Caki2 (cell line): ENCODE measurements at regions not wholly inside any gene's neighbourhood (a gene's known extent, or its start where the extent isn't known, plus 50 kb on each side); places are given as distances from the start of the nearest gene placed in this dataset.

Source experiments
- DNase-seq: peaks from one replicate; pipeline ENCODE4 v3.0.0-alpha.2; 2015; ENCODE audit warnings: low read depth
- in situ Hi-C: cut with HindIII; loops from 2 replicates; pipeline ENCODE4 v1.10.0; 2016; ENCODE audit warnings: low sequenced_read_pairs, low pct_unique_long_range_greater_than_20kb, mixed read lengths

DNA sequence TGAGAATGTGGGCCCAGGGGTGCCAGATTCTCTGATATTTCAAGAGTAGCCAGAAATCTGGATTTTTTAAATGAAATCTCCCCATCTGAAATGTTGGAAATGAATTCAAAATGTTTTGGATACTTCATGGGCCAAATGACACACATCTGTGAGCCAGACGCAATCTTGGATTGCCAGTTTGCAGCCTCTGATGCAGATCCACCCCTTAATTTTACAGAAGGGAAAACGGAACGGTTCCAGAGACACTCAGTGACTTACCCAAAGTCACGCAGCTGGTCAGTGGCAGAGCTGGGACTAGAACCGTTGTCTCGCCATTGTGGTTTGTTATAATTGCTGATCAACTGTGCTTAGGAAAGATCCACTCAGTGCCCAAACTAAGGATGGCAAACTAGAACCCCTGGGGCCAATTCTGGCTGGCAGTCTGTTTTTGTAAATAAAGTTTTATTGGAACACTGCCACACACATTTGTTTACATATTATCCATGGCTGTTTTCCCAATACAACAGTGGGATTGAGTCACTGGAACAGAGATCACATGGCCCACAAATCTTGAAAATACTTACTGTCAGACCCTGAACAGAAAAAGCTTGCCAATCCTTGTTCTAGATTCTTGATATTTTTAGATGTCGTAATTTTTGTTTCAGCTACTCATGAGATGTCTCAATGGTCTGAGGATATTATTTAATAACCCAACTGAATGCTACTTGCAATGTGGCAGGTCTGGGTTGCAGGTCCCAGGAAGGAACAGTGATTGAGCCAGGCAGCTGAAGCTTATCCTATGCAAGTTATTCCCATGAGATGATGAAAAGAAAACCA lies 143.8 kb downstream of the AXIN2 start:
- in situ Hi-C loops = no loop called here
- DNase-seq = no peak

DNA sequence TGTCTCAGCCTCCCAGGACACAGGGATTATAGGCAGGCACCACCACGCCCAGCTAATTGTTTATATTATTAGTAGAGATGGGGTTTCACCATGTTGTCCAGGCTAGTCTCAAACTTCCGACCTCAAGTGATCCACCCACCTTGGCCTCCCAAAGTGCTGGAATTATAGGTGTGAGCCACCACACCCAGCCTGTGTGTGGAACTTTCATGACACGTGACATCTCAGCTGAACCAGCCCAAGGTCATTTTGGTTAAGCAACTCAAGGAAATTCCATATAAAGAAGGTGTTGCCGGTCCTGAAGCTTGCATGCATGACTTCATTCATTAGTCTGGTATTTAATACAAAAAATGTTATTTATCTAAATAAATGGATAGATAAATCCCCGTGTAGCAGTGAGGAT lies 145.5 kb downstream of the AXIN2 start:
- in situ Hi-C loops = no loop called here

DNA sequence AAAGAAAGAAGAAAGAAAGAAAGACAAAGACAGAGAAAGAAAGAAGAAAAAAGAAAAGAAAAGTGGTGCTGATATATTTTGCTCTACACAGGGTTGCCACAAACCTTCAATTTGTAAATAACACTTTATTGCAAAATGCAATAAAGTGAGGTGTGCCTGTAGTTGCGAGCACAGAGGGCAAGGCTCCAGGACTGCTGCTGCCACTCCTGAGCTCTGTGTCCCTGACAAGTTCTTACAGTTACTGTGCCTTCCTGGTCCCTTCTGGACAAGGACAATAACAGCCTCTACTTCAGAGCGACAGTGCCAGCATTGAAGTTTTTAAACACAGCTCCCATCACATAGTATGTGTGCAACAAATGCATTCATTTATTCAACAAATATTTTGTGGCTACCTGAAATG lies 148.1 kb downstream of the AXIN2 start:
- no peak for DNase-seq
- in situ Hi-C loops = no loop called here

More for the DNA sequence above, 145.5 kb downstream of the AXIN2 start:
- DNase-seq = no peak

DNA sequence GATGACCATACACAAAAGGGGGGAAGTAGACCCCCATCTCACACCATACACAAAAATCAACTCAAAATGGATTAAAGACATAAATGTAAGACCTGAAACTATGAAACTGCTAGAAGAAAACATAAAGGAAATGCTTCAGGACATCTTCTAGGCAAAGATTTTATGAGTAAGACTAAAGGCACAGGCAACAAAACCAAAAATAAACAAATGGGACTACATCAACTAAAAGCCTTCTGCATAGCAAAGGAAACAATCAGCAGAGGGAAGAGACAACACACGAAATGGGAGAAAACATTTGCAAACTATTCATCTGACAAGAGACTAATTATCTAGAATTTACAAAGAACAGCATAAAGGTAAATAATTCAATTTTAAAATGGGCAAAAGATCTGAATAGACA lies 152.1 kb downstream of the AXIN2 start:
- DNase-seq = no peak
- in situ Hi-C loops = no loop called here

DNA sequence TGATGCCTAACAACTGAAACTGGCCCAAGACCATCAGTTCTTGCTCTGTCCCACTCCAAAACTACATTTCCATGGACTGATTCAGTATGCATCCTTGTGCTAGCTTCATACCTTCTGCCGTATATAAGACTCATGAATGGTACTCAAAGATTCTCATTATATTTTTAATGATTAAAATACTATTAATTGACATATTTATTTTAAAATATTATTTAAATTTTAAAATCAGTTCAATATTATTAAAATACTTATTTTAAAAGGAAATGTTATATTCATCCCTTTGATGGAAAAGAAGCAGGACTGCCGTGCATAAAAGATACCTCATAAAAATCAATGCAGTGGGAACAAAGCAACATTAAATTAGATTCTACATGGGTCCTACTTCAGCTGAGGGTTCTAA lies 153.4 kb downstream of the AXIN2 start:
- in situ Hi-C loops = no loop called here
- no peak for DNase-seq

DNA sequence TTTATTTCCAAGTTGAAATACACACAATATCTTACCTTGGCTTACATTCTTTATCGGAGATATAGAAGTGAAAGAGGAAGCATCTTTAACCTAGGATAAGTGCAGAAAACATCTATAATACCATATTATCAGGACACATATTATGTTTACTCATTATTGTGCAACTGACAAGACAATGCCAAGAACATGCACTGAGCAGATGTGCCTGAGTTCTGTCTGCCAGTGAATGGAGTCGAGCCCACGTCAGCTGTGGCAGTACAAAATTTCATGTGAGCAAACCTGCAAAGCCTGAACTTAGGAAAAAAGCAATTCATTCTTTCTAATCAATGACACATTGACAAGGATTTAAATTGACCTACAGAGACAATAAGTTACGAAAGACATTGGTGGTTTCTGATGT lies 154.4 kb downstream of the AXIN2 start:
- no peak for DNase-seq
- in situ Hi-C loops = no loop called here

DNA sequence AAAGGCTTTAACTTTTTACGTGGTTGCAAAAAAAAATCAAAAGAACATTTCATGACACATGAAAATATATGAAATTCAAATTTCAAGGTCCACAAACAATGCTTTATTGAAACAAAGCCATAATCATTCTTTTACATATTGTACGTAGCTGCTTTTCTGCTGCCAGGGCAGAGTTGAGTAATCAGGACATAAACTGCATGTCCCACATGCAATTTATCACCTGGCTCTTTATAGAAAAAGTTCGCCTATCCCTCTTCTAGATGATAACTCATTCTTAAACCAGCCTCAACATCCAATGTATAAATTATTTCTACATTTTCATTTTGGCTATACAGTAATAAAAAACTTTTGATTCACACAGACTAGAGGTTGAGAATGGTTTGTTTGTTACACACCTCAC lies 154.9 kb downstream of the AXIN2 start:
- no peak for DNase-seq
- in situ Hi-C loops = no loop called here

DNA sequence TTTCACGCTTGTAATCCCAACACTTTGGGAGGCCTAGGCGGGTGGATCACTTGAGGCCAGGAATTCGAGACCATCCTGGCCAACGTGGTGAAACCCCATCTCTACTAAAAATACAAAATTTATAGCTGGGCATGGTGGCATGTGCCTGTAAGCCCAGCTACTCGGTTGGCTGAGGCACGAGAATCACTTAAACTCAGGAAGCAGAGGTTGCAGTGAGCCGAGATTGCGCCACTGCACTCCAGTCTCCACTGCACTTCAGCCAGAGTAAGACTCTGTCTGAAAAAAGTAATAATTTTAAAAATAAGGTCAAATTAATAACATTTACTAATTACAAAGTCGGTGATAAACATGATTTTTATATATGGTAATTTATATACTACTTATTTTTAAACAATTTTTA lies 155.9 kb downstream of the AXIN2 start:
- in situ Hi-C loops = no loop called here
- DNase-seq = no peak

DNA sequence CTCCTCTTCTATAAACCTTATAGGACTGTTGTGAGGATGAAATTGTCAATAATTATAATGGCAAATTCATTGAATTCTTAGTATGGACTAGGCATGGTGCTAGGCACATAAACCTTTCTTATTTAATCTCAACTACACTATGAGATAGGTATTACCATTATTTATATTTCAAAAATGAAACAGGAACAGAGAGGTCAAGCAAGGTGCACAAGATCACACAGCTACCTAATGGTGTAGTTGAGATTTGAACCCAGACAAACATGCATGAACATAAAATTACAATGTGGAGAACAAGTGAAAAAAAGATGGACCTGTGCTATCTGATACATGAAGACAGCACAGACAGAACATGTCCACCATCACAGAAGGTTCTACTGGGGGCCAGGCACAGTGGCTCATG lies 156.7 kb downstream of the AXIN2 start:
- in situ Hi-C loops = no loop called here

DNA sequence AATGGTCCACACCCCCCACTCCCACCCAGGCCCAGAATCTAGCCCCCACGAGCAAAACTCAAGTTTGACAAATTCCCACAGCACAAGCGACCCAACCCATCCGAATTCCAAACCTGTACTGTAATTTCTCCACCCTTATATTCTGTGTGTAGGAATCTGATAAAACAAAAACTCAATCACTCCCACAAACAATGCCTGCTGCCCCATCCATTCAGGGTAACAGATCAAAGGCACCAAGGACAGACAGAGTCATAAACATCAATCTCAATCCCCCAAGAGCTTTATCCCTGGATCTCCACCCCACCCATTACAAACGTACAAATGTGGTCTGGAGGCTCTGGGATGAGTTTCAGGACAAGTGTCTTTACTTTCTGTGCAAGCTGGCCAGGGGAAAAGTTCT lies 157.8 kb downstream of the AXIN2 start:
- in situ Hi-C loops = no loop called here

More for the DNA sequence above, 156.7 kb downstream of the AXIN2 start:
- no peak for DNase-seq

DNA sequence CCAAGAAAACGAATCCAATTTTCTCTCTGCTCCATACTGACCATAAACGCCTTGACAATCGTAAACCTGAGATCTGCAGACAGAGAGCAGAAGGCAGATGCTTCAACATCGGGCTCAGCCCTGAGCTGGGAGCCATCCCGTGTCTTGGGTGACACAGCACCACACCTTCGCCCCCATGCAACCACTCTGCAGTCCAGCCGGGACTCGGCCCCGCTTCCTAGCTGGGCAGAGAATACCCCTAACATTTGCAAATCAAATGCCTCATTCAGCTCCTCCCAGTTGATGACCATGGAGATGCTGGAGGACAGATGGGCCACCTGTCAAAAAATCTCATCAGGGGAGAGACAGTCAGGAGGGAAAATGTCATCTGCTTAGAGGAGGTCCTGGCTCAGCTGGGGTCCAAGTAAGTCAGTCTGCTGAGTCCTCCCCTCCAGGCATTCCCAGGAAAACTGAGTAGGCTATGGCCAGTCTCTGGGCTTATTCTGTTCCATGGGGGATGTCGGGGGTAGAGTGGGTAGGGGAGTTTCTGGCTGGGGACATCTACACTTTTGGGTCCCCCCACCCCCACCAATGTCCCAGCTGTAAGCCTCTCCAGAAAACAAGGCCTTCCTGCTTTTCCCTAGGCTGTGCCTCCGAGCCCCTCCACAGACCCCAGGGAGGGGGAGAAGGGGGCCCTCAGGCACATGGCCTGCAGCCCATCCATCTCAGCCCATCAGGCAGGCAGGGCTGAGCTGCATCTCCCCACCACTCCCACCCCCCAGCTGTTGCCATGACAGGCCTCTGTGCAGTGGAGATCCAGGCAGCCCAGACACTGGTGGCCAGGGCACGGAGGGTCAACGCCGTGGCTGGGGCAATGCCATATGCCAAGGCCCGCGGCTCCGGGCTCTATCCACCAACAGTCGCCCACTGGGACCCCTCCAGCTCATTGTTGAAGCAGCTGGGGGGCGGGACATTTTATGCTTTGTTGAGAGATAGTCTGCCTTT lies 158.6 kb downstream of the AXIN2 start:
- in situ Hi-C loops = no loop called here
- no peak for DNase-seq

More for the DNA sequence above, 157.8 kb downstream of the AXIN2 start:
- no peak for DNase-seq

DNA sequence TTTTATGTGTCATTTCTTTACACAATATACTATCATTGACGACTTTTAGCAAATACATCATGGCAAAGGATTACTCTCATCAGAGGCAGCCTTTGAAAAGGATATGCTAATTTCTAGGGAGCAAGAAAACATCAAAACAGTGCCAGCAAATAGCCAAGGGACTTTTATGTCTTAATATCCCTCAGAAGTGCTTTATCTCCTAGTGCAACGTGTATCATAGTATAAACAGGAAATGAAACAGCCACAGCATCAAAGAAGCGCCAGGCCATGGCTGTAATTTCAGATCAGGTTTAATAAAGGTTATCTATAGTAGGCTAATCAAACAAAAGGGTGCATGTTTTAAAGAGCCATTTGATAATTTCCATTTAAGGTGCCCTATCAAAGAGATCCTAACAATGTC lies 159.9 kb downstream of the AXIN2 start:
- in situ Hi-C loops = no loop called here
- DNase-seq = no peak

DNA sequence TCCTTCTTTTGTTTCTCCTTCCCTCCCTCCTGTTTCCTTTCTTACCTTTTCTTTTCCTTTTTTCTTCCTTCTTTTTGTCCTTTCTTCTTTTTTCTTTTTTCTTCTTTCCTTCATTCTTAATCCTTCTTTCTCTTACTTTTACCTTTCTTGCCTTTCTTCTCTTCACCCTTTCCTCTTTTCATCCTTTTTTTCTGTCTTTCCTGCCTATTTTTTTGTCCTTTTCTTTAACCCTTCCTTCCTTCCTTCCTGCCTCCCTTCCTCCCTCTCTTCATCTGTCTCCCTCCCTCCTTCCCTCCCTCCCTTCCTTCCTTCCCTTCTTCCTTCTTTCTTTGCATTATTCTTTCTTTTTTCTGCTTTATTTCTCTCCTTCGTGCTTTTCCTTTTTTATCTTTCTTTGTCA lies 160.7 kb downstream of the AXIN2 start:
- in situ Hi-C loops = no loop called here
- DNase-seq = no peak

DNA sequence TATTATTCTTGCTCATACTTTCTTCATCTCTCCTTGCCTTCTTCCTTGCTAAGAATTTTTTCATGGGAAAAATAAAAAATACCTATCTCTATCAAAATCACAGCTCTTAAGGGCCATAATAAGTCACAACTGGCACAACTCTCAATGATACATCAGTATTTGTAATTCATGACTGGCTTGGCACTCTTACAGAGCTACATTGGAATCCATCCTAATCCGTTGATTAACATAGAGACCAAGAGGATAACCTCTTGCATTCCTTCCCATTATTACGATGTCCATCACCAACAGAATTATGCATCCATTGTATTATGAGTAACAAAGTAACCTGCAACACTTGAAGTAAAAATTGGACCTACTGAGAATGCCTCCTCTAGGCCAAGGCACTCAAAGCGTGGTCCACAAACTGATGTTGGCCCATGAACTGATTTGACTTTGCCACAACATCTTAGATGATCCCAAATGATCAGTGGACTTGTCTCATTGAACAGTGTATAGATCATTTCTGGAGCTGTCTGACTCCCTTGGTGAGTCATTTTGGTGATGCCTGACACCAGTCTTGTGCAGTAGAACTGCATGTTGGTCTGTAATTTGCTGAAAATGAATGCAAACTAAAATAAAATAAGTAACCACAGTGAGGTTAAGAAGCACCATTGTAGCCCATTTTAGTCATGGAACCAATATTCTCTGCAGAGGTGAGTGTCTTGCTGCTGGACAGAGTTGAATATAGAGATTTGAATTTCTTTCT lies 163.2 kb downstream of the AXIN2 start:
- in situ Hi-C loops = no loop called here
- DNase-seq = no peak

DNA sequence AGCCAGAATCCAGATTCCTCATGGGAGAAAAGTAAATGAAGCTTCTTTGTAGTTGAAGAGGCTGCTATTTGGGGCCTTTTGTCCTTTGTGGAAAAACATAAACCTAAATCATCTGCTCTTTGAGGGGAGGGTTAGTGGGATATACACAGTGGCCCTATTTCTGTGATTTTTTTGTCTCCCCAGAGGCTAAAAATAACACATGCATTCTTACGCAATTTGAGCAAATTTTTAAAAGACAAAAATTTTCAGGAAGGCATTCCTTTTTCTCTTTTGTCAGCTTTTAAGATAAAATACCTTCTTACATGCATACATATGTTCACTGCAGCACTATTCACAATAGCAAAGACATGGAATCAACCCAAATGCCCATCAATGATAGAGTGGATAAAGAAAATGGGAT lies 165.5 kb downstream of the AXIN2 start:
- in situ Hi-C loops = no loop called here
- no peak for DNase-seq

DNA sequence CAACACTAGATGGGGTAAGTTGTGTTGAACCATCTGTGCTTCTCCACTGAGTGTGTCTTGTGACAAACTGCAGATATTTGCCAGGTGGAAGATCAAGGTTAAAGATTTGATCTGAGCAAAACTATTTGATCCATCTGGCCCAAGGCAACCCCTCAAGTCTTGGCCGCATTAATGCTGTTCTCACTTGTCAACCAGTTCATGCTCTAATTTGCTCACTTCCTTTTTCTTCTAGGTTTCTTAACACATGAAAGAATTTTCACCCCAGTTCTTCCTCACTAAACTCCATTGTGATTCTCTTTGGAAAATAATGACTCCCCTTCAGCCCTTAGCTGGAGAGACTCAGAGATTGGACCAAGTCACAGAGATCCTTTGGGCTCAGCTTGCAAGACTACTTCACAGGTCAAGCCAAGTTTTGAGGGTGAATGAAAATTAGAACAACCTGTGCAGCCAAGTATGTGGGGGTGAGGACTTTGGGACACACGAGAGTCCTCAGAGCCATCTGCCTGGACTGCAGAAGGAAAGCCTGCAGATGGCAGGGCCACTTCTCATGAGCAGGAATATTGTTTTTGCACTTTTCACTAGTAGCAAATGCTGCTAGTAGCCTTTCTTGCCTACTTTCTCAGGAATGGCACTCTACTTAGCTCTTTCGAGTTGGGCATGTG lies 166.5 kb downstream of the AXIN2 start:
- DNase-seq = no peak
- in situ Hi-C loops = no loop called here

DNA sequence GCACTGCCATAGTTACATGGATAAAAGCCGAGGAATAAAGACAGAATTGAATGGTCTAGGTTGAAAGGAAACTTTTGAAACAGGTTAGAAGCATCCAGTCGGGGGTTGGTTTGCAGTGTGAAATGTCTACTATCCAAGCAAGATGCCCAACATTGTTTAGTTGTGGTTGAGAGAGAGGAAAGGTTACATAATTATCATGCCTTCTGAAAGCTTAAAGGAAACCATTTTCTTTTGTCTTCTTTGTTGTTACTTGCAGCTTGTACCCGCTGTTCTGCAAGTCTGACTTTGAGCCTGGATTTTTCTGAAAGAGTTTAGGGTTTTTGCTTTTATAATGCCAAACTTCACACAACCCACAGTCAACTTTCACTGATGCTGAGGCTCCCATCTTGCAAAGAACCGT lies 167.9 kb downstream of the AXIN2 start:
- in situ Hi-C loops = no loop called here
- DNase-seq = no peak

DNA sequence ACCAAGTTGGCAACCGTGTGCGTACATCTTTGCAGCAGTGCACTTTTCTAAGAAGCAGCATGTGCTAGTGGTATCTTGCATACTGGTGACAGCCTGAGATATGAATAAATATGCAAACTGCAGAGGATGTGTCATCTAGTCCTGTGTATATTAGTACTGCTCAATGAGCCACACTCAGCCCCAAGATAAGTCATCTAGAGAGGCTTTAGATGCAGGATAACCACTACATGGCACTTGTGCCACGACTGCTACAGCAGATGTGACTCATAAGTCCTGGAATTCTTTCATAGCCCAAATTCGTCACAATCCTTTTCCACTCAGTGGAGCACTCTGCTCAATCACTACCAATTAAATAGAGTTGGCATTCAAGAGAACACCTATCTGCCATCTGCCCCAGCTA lies 171.5 kb downstream of the AXIN2 start:
- peak; percentile 30 for DNase-seq
- in situ Hi-C loops = no loop called here
